Endothelial cell of umbilical vein (primary cell): ENCODE measurements at regions not wholly inside any gene's neighbourhood (a gene's known extent, or its start where the extent isn't known, plus 50 kb on each side); places are given as distances from the start of the nearest gene placed in this dataset.

Experiments used
- BruUV-seq: library from RNA; stranded (reverse); fragments of 400-500 nt; replicated peaks from 2 replicates; lab custom pipeline; 2021; lab: Mats Ljungman, UMichigan
- CTCF ChIA-PET: fragments of 300-600, 350-600 bp; sonication (Branson Sonifier 250); formaldehyde crosslinking; loops from one replicate; lab custom pipeline; 2021; ENCODE audit warnings: antibody characterized with exemption, inconsistent platforms; lab: Charles Lee
- POLR2A ChIA-PET: fragments of 300-600, 350-600 bp; sonication (Branson Sonifier 250); formaldehyde crosslinking; loops from one replicate; lab custom pipeline; 2021; ENCODE audit warnings: antibody characterized with exemption, inconsistent platforms; lab: Charles Lee
- DNase-seq: peaks from one replicate; pipeline ENCODE4 v3.0.0-alpha.2; 2011; ENCODE audit warnings: low read depth, low spot score
- FAIRE-seq: peaks from 2 replicates; lab custom pipeline; 2011; peaks lifted over from hg19 to GRCh38; lab: Jason Lieb, UNC
- H2AFZ ChIP-seq: 2 replicates; pipeline ENCODE4 v1.6.0; 2012; ENCODE audit warnings: low read depth, low read length, control low read depth, inconsistent platforms
- H3K27ac ChIP-seq: 2 replicates; pipeline ENCODE4 v1.5.1; 2011; ENCODE audit warnings: low read depth, mild to moderate bottlenecking, control low read depth, low read length, moderate library complexity; ENCODE audit not compliant: insufficient read depth
- H3K27me3 ChIP-seq, 2 experiments: 2 replicates each; pipeline versions ENCODE4 v1.6.0 to v1.6.1; 2011; ENCODE audit warnings: low read length in 2 of 2, mixed read lengths in 1 of 2; ENCODE audit not compliant: control insufficient read depth in 2 of 2, insufficient read depth in 2 of 2
- H3K36me3 ChIP-seq, 2 experiments: 2 replicates in 1 of 2; 3 replicates in 1 of 2; pipeline ENCODE4 v1.5.1; 2011; ENCODE audit warnings: low read length in 2 of 2, mild to moderate bottlenecking in 1 of 2, moderate library complexity in 1 of 2; ENCODE audit not compliant: control insufficient read depth in 2 of 2, insufficient read depth in 2 of 2; ENCODE audit errors: extremely low read depth in 1 of 2
- H3K4me1 ChIP-seq: 3 replicates; pipeline ENCODE4 v1.5.1; 2011; ENCODE audit warnings: mild to moderate bottlenecking, low read length; ENCODE audit not compliant: control insufficient read depth, insufficient read depth; ENCODE audit errors: extremely low read depth
- H3K4me2 ChIP-seq: 2 replicates; pipeline ENCODE4 v1.6.1; 2011; ENCODE audit warnings: low read length, control low read depth, mixed read lengths; ENCODE audit not compliant: insufficient read depth
- H3K4me3 ChIP-seq, 3 experiments: fragments of 200-600 bp in 1 of 3; sonication (generic), shearing (Covaris generic) in 1 of 3; replicated peaks in 1 of 3; 2 replicates each; pipeline ENCODE4 v1.5.1; 2011 to 2016; ENCODE audit warnings: control low read depth in 3 of 3, low read length in 3 of 3, mild to moderate bottlenecking in 2 of 3, inconsistent platforms in 1 of 3, low read depth in 1 of 3, moderate library complexity in 1 of 3; ENCODE audit not compliant: insufficient read depth in 1 of 3
- H3K79me2 ChIP-seq: 2 replicates; pipeline ENCODE4 v1.6.0; 2012; ENCODE audit warnings: low read length, inconsistent platforms; ENCODE audit not compliant: control insufficient read depth, insufficient read depth
- H3K9ac ChIP-seq: replicated peaks from 2 replicates; pipeline ENCODE3; 2011; ENCODE audit warnings: low read length, control low read depth; ENCODE audit not compliant: insufficient read depth; ENCODE audit errors: extremely low read depth
- H3K9me1 ChIP-seq: replicated peaks from 3 replicates; pipeline ENCODE4 v1.6.0; 2011; ENCODE audit warnings: mild to moderate bottlenecking, low read length; ENCODE audit not compliant: control insufficient read depth, insufficient read depth; ENCODE audit errors: extremely low read depth
- H3K9me3 ChIP-seq: replicated peaks from 2 replicates; pipeline ENCODE4 v1.5.1; 2012; ENCODE audit warnings: low read length, inconsistent platforms; ENCODE audit not compliant: control insufficient read depth, insufficient read depth
- H4K20me1 ChIP-seq: replicated peaks from 2 replicates; pipeline ENCODE3; 2011; ENCODE audit warnings: mild to moderate bottlenecking, low read length; ENCODE audit not compliant: control insufficient read depth, insufficient read depth; ENCODE audit errors: extremely low read depth
- EZH2 ChIP-seq: IDR thresholded peaks from 2 replicates; pipeline ENCODE4 v1.6.1; 2012; ENCODE audit warnings: borderline replicate concordance, low read depth, mild to moderate bottlenecking, moderate library complexity, low read length, inconsistent platforms; ENCODE audit not compliant: severe bottlenecking
- FOS ChIP-seq: IDR thresholded peaks from 2 replicates; pipeline ENCODE4 v1.6.1; 2011; ENCODE audit warnings: mild to moderate bottlenecking, low read length, moderate library complexity, borderline replicate concordance; ENCODE audit not compliant: insufficient read depth
- GATA2 ChIP-seq: IDR thresholded peaks from 2 replicates; pipeline ENCODE4 v1.7.0; 2011; ENCODE audit warnings: low read depth, mild to moderate bottlenecking, moderate library complexity, mixed read lengths, low read length; ENCODE audit not compliant: insufficient read length, insufficient read depth
- JUN ChIP-seq: IDR thresholded peaks from 2 replicates; pipeline ENCODE4 v1.6.1; 2011; ENCODE audit warnings: borderline replicate concordance, low read depth; ENCODE audit not compliant: insufficient read length, insufficient read depth
- MYC ChIP-seq: IDR thresholded peaks from one replicate; pipeline ENCODE4 v1.6.1; 2011; ENCODE audit warnings: mild to moderate bottlenecking, low read depth, low read length
- POLR2A ChIP-seq: IDR thresholded peaks from 2 replicates; pipeline ENCODE4 v1.6.1; 2012; ENCODE audit warnings: low read depth, mild to moderate bottlenecking, control low read depth, low read length
- POLR2AphosphoS5 ChIP-seq: IDR thresholded peaks from 2 replicates; pipeline ENCODE4 v1.6.1; 2012; ENCODE audit warnings: low read depth, mild to moderate bottlenecking, control low read depth, low read length, moderate library complexity; ENCODE audit not compliant: insufficient read depth
- dilution Hi-C: fragments of 300-500 bp; cut with MboI; formaldehyde crosslinking; loops from one replicate; pipeline ENCODE4 v1.15.0; 2019; ENCODE audit warnings: low sequenced_read_pairs; ENCODE audit not compliant: extremely low pct_ligation_motif_present
- intact Hi-C: fragments of 100-400 bp; cut with micrococcal nuclease; formaldehyde crosslinking; loops from one replicate; pipeline ENCODE4 v1.10.0; 2022
- TF ChIP-seq, protein P1 (sequence below): IDR thresholded peaks from 2 replicates; pipeline ENCODE4 v1.6.1; 2011; ENCODE audit not compliant: insufficient read depth, insufficient read length
- TF ChIP-seq, protein P2 (sequence below), 2 donors: IDR thresholded peaks; 1 replicate in 1 of 2; 2 replicates in 1 of 2; pipeline ENCODE4 v1.5.1; 2011; ENCODE audit warnings: low read length in 2 of 2, mild to moderate bottlenecking in 2 of 2, moderate library complexity in 2 of 2, control low read depth in 1 of 2, inconsistent platforms in 1 of 2, low read depth in 1 of 2; ENCODE audit not compliant: insufficient read depth in 1 of 2; ENCODE audit errors: extremely low read depth in 1 of 2

DNA sequence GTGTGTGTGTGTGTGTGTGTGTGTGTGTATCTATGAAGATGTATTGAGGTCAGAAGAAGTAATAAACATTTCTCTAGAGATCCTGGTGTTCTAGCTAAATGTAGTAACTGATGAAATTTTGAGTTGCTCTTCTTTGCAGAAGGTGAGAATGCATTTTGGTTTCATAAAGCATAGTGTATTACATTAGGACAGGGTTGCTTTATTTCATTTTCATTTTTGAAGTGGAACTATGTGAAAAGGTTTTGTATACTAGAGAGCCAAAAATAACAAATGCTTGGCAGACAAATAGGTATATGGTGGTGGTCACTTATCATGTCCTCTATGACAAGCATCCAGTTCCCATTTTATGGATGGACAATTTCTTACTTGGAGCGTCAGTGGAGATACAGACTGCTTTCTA is 99.0 kb downstream of the CASP12 start:
- BruUV-seq = no TSS peak
- H3K27me3 ChIP-seq = no peaks in the 10 kb centered on the region
- POLR2A ChIA-PET = no interaction called here
- no peak overlapping the region for H3K4me3 ChIP-seq
- intact Hi-C loops = no loop called here
- H3K36me3 ChIP-seq = no peaks in the 10 kb centered on the region
- FAIRE-seq = peak; percentile 48
- no peak for TF ChIP-seq POLR2AphosphoS5
- no peak for TF ChIP-seq FOS
- no peak for TF ChIP-seq GATA2
- no peak for TF ChIP-seq MYC
- TF ChIP-seq JUN = no peak
- TF ChIP-seq, protein P1, sequence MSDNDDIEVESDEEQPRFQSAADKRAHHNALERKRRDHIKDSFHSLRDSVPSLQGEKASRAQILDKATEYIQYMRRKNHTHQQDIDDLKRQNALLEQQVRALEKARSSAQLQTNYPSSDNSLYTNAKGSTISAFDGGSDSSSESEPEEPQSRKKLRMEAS = no peak
- TF ChIP-seq, protein P2, sequence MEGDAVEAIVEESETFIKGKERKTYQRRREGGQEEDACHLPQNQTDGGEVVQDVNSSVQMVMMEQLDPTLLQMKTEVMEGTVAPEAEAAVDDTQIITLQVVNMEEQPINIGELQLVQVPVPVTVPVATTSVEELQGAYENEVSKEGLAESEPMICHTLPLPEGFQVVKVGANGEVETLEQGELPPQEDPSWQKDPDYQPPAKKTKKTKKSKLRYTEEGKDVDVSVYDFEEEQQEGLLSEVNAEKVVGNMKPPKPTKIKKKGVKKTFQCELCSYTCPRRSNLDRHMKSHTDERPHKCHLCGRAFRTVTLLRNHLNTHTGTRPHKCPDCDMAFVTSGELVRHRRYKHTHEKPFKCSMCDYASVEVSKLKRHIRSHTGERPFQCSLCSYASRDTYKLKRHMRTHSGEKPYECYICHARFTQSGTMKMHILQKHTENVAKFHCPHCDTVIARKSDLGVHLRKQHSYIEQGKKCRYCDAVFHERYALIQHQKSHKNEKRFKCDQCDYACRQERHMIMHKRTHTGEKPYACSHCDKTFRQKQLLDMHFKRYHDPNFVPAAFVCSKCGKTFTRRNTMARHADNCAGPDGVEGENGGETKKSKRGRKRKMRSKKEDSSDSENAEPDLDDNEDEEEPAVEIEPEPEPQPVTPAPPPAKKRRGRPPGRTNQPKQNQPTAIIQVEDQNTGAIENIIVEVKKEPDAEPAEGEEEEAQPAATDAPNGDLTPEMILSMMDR (IDR thresholded peaks at IDR 0.05; ENCODE audit: extremely low read depth in 1 of 2, insufficient read depth in 1 of 2, low read depth in 1 of 2, low read length in 2 of 2) = no peak
- TF ChIP-seq POLR2A = no peak
- TF ChIP-seq EZH2 = no peak
- DNase-seq = no peak
- H3K4me2 ChIP-seq = no peak overlapping the region
- H3K4me1 ChIP-seq = no peaks in the 10 kb centered on the region
- H3K9ac ChIP-seq = no peak overlapping the region
- CTCF ChIA-PET = no interaction called here
- H3K9me1 ChIP-seq = no peaks in the 10 kb centered on the region
- no peaks in the 10 kb centered on the region for H3K79me2 ChIP-seq
- H4K20me1 ChIP-seq = no peaks in the 10 kb centered on the region
- dilution Hi-C loops = no loop called here
- no peak overlapping the region for H2AFZ ChIP-seq
- H3K27ac ChIP-seq = no peak overlapping the region
- H3K9me3 ChIP-seq = no peaks in the 10 kb centered on the region
